ENCODE measurements at regions not wholly inside any gene's neighbourhood (a gene's known extent, or its start where the extent isn't known, plus 50 kb on each side); places are given as distances from the start of the nearest gene placed in this dataset.

GRCh38 chr2:59096973-59097372, 855.8 kb upstream of the FANCL start:
- TF ChIP-seq CTCF (IDR thresholded peaks at IDR 0.05; ENCODE audit: low read length) = no peak
- TF ChIP-seq EZH2phosphoT487 (IDR thresholded peaks at IDR 0.05; ENCODE audit: low read length) = no peak

All from MM.1S (cell line).